Effector CD4-positive, alpha-beta T cell (primary cell): ENCODE measurements at regions not wholly inside any gene's neighbourhood (a gene's known extent, or its start where the extent isn't known, plus 50 kb on each side); places are given as distances from the start of the nearest gene placed in this dataset.

Source experiments
- DNase-seq: peaks from one replicate; pipeline ENCODE4 v3.0.0-alpha.2; 2020

- no peak for DNase-seq
These were observed 534.9 kb upstream of the DIPK2B start for GRCh38 chrX:45735571-45735970.

- no peak for DNase-seq
These were observed 530.8 kb upstream of the DIPK2B start for GRCh38 chrX:45731448-45731847.

DNA sequence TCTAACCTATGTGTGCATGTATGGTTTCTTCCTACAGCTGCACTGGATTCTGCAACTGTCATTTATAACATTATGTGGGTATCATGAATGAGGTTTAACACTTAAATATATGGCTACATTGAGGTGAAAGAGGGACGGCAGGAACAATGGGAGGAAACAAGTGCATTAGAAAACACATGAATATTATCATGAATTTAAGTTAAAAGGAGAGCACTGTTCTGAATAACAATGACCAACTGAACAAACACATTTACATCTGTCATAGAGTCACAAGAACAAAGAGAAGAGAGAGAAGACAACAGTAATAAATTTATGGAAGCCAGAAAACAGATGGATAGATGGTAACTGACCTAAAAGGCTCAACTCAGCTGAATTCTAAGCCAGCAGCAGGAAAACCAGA lies 527.1 kb upstream of the DIPK2B start:
- DNase-seq = no peak

- DNase-seq = no peak
These were observed 521.8 kb upstream of the DIPK2B start for GRCh38 chrX:45722471-45722870.

- DNase-seq = no peak
These were observed 519.2 kb upstream of the DIPK2B start for GRCh38 chrX:45719751-45720501.

- DNase-seq = no peak
These were observed 518.0 kb upstream of the DIPK2B start for GRCh38 chrX:45718676-45719075.

GRCh38 chrX:45716750-45717149 lies 516.1 kb upstream of the DIPK2B start:
- DNase-seq = no peak

DNA sequence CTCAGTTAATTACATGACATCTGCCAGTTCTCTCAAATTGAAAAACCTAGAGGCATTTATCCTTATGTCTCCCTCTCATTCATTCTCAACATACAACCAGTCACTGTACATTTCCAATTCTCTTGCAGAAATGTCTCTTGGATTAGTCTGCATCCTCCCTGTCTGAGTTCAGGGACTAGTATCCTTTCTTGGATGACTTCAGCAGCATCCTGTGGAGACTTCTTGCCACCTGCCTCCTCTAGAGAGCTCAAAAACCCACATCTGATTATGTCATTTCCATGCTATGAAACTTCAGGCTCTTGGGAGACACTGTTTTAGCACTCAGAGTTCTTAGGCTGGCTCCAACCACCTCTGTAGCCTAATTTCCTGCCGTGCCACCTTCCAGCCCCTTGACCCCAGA lies 515.1 kb upstream of the DIPK2B start:
- DNase-seq = no peak

- DNase-seq = no peak
These were observed 514.2 kb upstream of the DIPK2B start for GRCh38 chrX:45714866-45715265.

DNA sequence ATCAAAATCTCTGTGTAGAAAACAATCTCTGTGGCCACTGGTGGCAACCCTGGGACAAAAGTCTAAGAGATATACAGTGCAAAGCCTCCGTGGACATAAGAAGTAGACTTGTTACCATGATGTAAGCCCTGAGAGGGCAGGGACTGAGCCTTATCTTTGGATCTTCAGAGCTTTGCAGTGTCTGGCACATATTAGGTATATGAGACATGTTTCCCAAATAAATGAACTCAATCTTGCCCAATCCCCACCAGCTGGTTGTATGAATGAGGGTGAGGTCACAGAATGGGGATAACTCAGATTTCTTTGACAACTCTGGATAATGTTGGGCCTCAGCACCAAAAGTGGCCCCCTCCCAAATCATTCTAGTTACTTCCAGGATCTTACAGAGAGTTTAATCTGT lies 511.4 kb upstream of the DIPK2B start:
- no peak for DNase-seq

DNA sequence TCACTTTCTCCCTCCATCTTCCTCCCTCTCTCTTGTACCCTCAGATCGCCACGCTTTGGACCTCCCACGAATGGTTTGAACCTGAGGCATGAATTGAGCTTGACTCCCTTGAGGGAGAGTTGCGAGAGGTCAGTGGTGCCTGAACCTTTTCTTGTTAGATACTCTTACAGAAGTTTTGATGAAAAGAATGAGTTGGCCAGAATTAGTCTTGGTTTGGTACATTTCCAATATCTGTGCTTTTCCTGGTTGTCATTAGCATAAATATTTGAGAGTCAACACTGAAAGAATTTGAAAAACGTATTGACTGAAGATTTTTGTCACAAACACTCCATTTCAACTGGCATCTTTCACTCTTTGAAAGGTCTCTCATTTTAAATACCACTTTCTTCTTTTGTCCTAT lies 510.6 kb upstream of the DIPK2B start:
- no peak for DNase-seq

- no peak for DNase-seq
These were observed 509.6 kb upstream of the DIPK2B start for GRCh38 chrX:45710081-45710801.

GRCh38 chrX:45709381-45709780 lies 508.7 kb upstream of the DIPK2B start:
- DNase-seq = no peak

- no peak for DNase-seq
These were observed 498.5 kb upstream of the DIPK2B start for GRCh38 chrX:45699158-45699557.

DNA sequence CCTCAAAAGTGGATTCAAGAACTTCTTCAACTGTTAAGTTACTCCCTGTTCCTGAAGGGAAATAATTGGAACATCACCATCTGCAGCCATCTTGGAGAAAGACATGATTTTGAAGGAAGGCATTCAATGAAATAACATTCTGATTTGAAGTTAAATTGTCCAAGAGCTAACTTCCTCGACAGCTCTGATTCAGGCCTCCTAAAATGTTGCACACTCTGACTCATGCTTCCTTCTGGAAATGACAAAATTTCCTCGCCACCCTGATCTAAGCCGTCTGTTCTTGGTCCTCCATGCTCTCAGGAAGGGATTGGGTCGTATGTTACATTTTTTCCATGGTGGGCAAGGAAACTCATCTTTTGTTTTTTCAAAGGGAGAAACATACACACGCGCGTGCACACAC lies 496.9 kb upstream of the DIPK2B start:
- DNase-seq = no peak

DNA sequence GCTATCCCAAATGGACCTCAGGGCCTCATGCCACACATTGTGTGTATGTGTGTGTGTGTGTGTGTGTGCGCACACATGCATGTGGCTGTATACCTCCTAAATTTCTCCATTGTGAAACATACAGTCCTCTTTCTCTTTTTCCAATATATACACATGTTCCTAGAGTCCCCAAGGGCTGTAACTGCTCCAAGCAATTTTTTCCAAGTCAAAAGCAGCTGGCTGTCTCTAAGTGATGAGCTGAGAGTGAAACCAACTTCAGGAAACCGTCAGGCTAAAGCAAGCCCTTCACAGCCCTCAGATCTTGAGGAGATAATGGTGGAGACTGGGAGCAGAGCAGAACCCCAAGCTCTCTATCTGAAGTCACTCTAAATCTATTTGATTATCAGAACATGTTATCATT lies 496.1 kb upstream of the DIPK2B start:
- no peak for DNase-seq

DNA sequence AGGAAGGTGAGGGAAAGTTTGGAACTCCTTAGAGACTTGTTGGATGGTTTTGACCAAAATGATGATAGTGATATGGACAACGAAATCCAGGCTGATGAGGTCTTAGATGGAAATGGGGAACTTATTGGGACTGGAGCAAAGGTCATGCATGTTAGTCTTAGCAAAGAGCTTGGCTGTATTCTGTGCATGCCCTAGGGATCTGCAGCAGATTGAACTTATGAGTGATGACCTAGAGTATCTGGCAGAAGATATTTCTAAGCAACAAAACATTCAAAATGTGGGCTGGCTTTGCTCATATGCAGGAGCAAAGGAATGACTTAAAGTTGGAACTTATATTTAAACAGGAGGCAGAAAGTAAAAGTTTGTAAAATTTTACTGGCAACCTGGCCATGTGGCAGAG lies 489.3 kb upstream of the DIPK2B start:
- DNase-seq = no peak

DNA sequence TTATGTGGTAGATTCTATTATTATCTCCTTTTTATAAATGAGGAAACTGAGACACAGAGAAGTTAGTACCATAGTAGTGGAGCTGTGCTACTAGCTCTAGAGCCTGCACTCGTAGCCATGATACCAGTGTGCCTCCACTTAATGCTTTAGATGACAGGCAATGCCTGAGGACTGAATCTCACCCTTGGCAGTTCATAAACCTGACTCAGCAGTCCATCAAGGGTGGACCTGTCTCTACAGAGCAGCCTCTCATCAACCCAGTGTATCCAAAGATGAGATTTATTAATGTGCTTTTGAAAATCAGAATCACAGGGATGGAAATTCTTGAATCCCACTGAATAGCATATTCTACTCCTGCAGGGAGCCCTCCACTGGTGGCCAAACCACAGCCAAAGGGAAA lies 483.2 kb upstream of the DIPK2B start:
- DNase-seq = no peak

GRCh38 chrX:45681891-45682290 lies 481.2 kb upstream of the DIPK2B start:
- DNase-seq = no peak

DNA sequence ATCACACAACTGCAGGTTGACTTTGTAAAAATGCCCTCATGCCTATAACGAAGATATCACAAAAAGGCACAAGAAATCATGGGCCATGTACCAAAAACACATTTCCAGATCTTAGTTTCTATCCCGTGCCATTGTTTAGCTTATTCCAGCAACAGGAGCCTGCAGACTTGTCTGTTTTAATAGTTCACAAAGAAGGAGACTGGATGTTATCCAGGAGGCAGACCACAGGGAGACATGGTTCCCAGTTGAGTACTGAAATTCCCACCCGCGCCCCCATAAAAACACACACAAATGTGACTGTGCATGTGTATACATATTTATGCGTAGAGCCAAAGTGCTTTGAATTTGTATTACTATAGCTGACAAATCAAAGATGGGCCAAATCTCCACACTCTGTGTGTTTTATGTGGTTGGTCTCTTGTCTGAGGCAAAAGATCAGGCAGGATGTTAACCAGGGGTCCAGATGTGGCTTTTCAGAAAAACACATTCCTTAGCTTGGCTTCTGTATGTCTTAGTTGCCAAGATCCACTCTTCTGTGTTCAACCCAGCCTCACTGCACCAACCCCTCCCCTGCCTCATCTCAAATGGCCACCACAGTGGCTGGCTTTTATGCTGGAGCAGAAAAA lies 469.2 kb upstream of the DIPK2B start:
- no peak for DNase-seq

DNA sequence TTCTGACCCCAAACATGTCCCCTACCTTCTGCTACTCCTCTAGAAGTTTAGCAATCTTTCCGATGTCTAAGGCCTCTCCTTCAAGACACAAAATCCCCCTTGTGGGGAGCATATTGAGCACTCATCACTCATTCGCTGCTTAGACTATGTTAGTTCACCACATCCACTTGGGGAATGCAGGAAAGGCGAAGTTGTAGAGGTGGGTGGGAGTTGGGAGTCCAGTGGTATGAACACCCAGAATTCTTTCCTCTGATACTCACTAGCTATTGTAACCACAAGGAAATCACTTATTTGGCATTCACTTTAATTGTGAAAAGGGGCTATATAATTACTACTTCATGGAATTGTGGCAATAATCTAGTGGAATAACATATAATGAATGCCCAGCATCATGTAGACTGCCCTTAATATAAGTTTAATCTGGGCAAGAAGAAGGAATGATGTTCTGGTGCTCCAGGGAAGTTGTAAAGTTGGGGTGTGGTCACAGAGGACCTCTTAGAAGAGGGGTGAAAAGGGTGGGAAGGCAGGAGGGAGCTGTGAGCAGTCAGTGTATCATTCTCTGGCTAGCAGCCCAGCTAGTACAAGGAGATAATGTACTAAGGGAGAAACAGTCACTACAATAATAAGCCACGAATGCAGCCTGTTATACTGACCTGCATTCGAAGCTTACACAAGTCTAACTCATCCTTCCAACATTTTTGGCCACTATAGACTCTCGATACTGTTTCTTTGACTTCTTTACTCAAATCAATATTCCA lies 468.2 kb upstream of the DIPK2B start:
- DNase-seq = no peak

- DNase-seq = no peak
These were observed 467.0 kb upstream of the DIPK2B start for GRCh38 chrX:45667666-45668065.

DNA sequence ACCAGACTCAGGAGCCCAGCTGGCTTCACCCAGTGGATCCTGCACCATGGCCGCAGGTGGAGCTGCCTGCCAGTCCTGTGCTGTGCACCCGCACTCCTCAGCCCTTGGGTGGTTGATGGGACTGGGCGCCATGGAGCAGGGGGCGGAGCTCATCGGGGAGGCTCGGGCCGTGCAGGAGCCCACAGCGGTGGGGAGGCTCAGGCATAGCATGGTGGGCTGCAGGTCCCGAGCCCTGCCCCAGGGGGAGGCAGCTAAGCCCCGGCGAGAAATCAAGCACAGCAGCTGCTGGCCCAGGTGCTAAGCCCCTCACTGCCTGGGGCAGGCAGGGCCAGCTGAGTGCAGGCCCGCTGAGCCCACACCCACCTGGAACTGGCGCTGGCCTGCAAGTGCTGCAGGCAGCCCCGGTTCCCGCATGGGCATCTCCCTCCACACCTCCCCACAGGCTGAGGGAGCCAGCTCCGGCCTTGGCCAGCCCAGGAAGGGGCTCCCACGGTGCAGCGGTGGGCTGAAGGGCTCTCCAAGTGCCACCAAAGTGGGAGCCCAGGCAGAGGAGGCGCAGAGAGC lies 464.1 kb upstream of the DIPK2B start:
- no peak for DNase-seq
